Panc1 (cell line): ENCODE measurements at regions not wholly inside any gene's neighbourhood (a gene's known extent, or its start where the extent isn't known, plus 50 kb on each side); places are given as distances from the start of the nearest gene placed in this dataset.

Experiments used
- CTCF ChIP-seq: fragments of 450-650 bp; IDR thresholded peaks from 2 replicates; pipeline ENCODE4 v1.5.1; 2017; ENCODE audit warnings: mild to moderate bottlenecking
- POLR2AphosphoS5 ChIP-seq: IDR thresholded peaks from 2 replicates; pipeline ENCODE4 v1.6.1; 2012; ENCODE audit warnings: mild to moderate bottlenecking, low read depth, low read length, moderate library complexity
- REST ChIP-seq, 2 experiments: IDR thresholded peaks; 2 replicates each; pipeline ENCODE4 v1.6.1; 2011 to 2012; ENCODE audit warnings: low read depth in 2 of 2, control low read depth in 1 of 2, low read length in 1 of 2, mild to moderate bottlenecking in 1 of 2, moderate library complexity in 1 of 2; ENCODE audit not compliant: insufficient read depth in 1 of 2
- TCF7L2 ChIP-seq: IDR thresholded peaks from 2 replicates; pipeline ENCODE4 v1.6.1; 2011; ENCODE audit warnings: mild to moderate bottlenecking, low read depth, low read length, inconsistent platforms

- TF ChIP-seq CTCF (no peak), POLR2AphosphoS5 (no peak), TCF7L2 (no peak), REST (IDR thresholded peaks at IDR 0.05; ENCODE audit: insufficient read depth in 1 of 2, low read depth in 2 of 2, low read length in 1 of 2) (no peak)
Observed at GRCh38 chr4:180169394-180169793, 2073.8 kb upstream of the TENM3 start.
